ENCODE measurements at regions not wholly inside any gene's neighbourhood (a gene's known extent, or its start where the extent isn't known, plus 50 kb on each side); places are given as distances from the start of the nearest gene placed in this dataset.

DNA sequence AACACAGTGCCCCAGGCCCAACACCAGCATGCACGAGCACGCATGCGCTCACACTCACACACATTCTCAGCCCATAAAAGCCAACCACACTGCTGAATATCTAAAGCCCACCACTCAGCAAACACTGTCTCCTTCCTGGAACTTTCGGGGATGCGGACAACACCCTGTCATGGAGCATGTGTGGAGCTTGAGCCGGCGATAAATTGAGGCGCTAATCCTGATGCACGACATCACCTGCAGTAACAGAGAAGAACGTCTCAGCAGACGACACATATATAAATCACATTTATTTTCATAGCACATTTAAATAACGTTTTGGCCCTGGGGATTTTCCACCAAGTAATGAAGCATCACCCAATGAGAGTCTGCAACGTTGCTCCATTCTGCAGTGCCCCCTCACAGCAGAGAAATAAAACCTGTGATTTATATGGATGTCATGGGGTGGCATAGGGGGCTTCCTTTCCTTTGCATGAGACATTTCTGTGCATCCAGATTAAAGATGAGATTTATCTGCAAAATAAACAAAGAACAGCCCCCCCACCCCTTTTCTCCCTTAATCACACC lies 267.7 kb upstream of the NFE2L3 start:
- WGBS, 2 donors: 60 to 62% methylated on average over 13 of the region's 13 CpGs
- no peaks in the 10 kb centered on the region for H3K36me3 ChIP-seq (ENCODE audit: low read depth, missing control alignments)
- DNase-seq: no peak
- H3K27me3 ChIP-seq: no peaks in the 10 kb centered on the region
- no peaks in the 10 kb centered on the region for H3K4me1 ChIP-seq
- intact Hi-C loops (cut with DNase I; ENCODE audit: low total_unique reads): no loop called here
- no peaks in the 10 kb centered on the region for H3K9me3 ChIP-seq
- H3K4me3 ChIP-seq: no peak overlapping the region
- no peak overlapping the region for H3K27ac ChIP-seq
- TF ChIP-seq CTCF (IDR thresholded peaks at IDR 0.05) (no peak), POLR2A (IDR thresholded peaks at IDR 0.05) (no peak)

DNA sequence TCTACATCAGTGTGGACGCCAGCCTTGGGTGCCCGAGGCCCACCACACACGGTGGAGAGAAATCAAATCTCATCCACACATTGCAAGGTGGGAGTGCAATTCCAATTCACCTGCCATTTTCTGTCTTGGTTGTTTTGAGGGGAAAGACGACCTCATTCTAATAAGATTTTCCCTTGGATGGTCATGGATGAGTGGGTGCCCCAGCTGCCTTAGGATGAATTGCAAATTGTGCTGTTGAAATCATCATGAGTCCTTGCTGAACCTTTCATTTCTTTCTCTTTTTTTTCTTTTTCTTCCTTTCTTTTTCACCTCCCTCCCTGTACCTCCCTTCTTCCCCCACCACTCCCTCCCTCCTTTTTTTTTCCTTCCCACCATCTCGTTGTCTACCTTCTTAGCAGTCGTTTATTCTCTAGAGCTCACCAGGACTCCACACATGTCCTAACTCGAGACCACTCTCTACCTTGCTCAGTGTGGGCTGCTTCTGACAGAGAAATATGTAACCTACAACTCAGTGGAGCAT lies 266.9 kb upstream of the NFE2L3 start:
- Histone ChIP-seq H3K4me1 (no peaks in the 10 kb centered on the region), H3K36me3 (ENCODE audit: low read depth, missing control alignments) (no peaks in the 10 kb centered on the region), H3K27ac (no peak overlapping the region), H3K9me3 (no peaks in the 10 kb centered on the region), H3K4me3 (no peak overlapping the region), H3K27me3 (no peaks in the 10 kb centered on the region)
- 79 to 81% methylated on average over 7 of the region's 7 CpGs for WGBS, 2 donors
- intact Hi-C loops (cut with DNase I; ENCODE audit: low total_unique reads): no loop called here
- no peak for DNase-seq
- TF ChIP-seq CTCF (IDR thresholded peaks at IDR 0.05) (no peak), POLR2A (IDR thresholded peaks at IDR 0.05) (no peak)

DNA sequence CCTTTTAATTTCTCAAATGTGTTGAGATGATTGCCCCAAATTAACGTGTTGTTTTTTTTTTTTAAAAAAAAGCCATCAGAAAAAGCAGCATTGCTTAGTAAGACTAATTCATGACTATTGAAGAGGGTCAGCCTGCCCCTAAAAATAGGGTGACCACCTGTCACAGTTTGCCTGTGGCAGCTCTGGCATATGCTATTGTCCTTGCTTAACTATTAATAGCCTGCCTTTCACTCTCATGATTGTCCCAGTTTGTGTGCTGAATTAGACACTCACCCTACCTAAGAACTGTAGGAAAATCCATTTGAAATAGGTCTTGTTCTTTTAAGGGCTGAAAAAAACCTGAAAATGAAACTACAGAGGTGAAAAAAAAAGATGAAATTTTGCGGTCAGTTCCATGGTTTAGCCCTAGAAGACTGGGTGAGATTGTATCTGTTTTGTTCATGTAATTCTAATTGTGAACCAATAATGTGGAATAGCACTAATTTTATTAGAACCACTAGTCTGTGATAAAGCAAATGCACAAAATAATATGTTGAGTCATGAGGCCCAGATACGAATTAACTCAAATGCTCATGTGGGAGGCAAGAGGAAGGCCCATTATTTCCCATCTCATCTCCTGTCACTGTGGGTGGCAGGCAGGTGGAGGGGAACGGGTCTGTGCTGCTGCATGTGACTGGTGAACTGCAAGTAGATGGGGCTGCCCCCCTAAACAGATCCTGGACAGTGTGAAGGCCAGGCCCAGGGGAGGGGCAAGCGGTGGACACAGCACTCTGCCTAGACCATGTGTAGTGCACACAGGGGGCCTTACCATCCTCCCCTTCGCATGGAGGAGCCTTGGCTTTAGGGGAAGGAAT lies 265.4 kb upstream of the NFE2L3 start:
- H3K4me3 ChIP-seq: no peak overlapping the region
- no peaks in the 10 kb centered on the region for H3K9me3 ChIP-seq
- no peaks in the 10 kb centered on the region for H3K4me1 ChIP-seq
- no peak for DNase-seq
- no peaks in the 10 kb centered on the region for H3K36me3 ChIP-seq (ENCODE audit: low read depth, missing control alignments)
- TF ChIP-seq CTCF (IDR thresholded peaks at IDR 0.05): no peak
- no peak for TF ChIP-seq POLR2A (IDR thresholded peaks at IDR 0.05)
- no peaks in the 10 kb centered on the region for H3K27me3 ChIP-seq
- WGBS, 2 donors: 82% methylated on average over 6 of the region's 6 CpGs
- H3K27ac ChIP-seq: no peak overlapping the region
- intact Hi-C loops (cut with DNase I; ENCODE audit: low total_unique reads): no loop called here

DNA sequence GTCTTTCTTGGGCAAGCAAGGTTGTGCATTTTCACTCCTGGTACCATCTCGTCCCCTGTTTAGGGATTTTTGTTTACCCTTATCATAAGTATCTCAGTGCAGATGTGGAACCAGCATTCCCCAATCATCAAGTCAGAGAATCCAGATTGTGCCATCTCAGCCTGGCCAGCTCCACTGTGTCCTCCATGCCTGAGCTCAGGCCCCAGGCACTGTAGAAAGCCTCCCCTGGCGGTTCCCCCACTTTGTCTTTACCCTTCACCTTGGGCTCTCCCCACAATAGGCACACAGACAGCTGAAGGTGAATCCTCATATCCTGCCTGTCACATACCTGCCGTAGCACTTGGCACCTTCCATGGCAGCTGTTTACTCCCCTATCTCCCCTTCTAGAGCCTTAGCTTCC lies 264.7 kb upstream of the NFE2L3 start:
- Histone ChIP-seq H3K4me3 (no peak overlapping the region), H3K4me1 (no peaks in the 10 kb centered on the region), H3K9me3 (no peaks in the 10 kb centered on the region), H3K27ac (no peak overlapping the region), H3K36me3 (ENCODE audit: low read depth, missing control alignments) (no peaks in the 10 kb centered on the region), H3K27me3 (no peaks in the 10 kb centered on the region)
- intact Hi-C loops (cut with DNase I; ENCODE audit: low total_unique reads): no loop called here
- DNase-seq: no peak
- TF ChIP-seq CTCF (IDR thresholded peaks at IDR 0.05) (no peak), POLR2A (IDR thresholded peaks at IDR 0.05) (no peak)
- WGBS, 2 donors: 80 to 82% methylated on average over 3 of the region's 3 CpGs

Measured in testis (tissue), 2 donors.